ENCODE measurements at regions not wholly inside any gene's neighbourhood (a gene's known extent, or its start where the extent isn't known, plus 50 kb on each side); places are given as distances from the start of the nearest gene placed in this dataset.

GRCh38 chr3:139120086-139121056 is 75.7 kb upstream of the PRR23C start:
- in situ Hi-C loops (cut with HindIII; ENCODE audit: low sequenced_read_pairs): no loop called here
- peak; percentile 18 for DNase-seq (ENCODE audit: low read depth)
- H3K4me3 ChIP-seq (ENCODE audit: low read depth, low read length): no peak overlapping the region
- TF ChIP-seq, protein P1, sequence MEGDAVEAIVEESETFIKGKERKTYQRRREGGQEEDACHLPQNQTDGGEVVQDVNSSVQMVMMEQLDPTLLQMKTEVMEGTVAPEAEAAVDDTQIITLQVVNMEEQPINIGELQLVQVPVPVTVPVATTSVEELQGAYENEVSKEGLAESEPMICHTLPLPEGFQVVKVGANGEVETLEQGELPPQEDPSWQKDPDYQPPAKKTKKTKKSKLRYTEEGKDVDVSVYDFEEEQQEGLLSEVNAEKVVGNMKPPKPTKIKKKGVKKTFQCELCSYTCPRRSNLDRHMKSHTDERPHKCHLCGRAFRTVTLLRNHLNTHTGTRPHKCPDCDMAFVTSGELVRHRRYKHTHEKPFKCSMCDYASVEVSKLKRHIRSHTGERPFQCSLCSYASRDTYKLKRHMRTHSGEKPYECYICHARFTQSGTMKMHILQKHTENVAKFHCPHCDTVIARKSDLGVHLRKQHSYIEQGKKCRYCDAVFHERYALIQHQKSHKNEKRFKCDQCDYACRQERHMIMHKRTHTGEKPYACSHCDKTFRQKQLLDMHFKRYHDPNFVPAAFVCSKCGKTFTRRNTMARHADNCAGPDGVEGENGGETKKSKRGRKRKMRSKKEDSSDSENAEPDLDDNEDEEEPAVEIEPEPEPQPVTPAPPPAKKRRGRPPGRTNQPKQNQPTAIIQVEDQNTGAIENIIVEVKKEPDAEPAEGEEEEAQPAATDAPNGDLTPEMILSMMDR (IDR thresholded peaks at IDR 0.05; ENCODE audit: low read depth, low read length, missing control alignments): no peak

- TF ChIP-seq, protein P1 (IDR thresholded peaks at IDR 0.05; ENCODE audit: low read depth, low read length, missing control alignments): no peak
- in situ Hi-C loops (cut with HindIII; ENCODE audit: low sequenced_read_pairs): no loop called here
- H3K4me3 ChIP-seq (ENCODE audit: low read depth, low read length): no peak overlapping the region
- no peak for DNase-seq (ENCODE audit: low read depth)
Measured at GRCh38 chr3:139121513-139122220, 77.0 kb upstream of the PRR23C start.

DNA sequence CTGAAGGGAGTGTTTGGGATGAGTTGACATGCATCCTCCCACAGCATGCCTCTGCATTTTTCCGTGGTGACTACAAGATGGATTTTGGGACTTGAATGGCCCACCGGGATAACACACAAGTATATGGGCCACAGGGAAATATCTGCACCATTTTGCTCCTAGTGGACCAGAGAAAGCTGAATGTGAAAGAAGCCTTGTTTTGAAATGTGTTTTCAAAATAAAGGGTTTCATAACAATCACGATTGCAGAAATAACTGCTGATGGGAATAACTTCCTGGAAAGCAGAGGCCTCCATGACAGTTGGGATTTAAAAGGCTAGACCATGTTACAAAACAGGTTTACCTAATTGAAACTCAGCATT is 77.5 kb upstream of the PRR23C start:
- TF ChIP-seq, protein P1 (IDR thresholded peaks at IDR 0.05; ENCODE audit: low read depth, low read length, missing control alignments): no peak
- H3K4me3 ChIP-seq (ENCODE audit: low read depth, low read length): no peak overlapping the region
- in situ Hi-C loops (cut with HindIII; ENCODE audit: low sequenced_read_pairs): no loop called here
- no peak for DNase-seq (ENCODE audit: low read depth)

GRCh38 chr3:139122612-139123011 is 77.9 kb upstream of the PRR23C start:
- in situ Hi-C loops (cut with HindIII; ENCODE audit: low sequenced_read_pairs): no loop called here
- DNase-seq (ENCODE audit: low read depth): no peak
- H3K4me3 ChIP-seq (ENCODE audit: low read depth, low read length): no peak overlapping the region
- TF ChIP-seq, protein P1 (IDR thresholded peaks at IDR 0.05; ENCODE audit: low read depth, low read length, missing control alignments): no peak

DNA sequence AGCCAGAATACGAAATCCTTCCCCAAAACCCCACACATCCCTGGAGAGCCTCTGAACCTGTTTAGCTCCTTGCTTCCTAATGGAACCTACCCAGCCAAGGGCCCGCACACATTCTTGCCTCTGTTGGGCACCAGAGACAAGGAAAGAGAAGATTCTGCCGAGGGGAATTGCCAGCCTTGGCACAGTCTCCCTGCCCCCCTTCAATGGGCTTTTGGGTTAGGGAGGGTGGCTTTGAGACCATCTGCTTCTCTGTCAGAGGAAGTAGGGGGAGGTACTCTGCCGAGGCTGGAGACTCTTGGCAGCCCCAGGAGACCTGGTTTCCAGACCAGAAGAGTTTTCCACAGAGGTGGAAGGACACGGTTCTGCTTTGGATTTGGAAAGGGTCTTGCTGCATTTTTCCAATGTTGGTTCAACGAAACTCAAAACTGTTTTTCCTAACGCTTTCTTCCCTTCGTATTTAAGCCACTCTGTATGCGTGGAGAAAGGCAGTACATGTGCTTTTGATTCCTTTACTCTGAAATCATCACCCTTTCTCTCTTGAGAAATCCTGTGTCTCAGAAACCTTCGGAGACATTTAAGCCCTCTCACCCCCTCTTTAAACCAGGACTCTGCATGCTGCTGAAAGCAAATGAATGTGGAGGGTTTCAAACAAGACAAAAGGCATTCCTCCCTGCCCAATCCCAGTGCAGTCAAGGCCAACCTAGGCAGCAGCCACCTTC is 78.8 kb upstream of the PRR23C start:
- TF ChIP-seq, protein P1 (IDR thresholded peaks at IDR 0.05; ENCODE audit: low read depth, low read length, missing control alignments): no peak
- in situ Hi-C loops (cut with HindIII; ENCODE audit: low sequenced_read_pairs): no loop called here
- no peak overlapping the region for H3K4me3 ChIP-seq (ENCODE audit: low read depth, low read length)
- no peak for DNase-seq (ENCODE audit: low read depth)

DNA sequence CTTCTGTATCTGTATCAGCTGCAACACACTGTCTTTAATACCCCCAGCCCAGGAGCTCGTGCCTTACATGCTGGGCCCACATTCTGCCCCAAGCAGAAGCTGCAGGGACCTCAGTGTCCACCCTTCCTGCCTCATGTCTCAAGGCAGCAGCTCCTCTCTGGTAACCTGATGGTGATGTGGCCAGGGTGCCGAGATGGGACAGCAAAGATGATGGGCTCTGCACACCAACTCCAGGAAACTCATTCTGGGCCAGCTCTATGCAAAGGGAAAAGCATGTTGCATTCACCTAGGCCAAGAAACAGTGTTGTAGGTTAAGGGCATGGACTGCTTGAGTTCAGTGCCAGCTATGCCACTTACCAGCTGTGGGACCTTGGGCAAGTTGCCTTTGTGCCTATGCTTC is 79.5 kb upstream of the PRR23C start:
- in situ Hi-C loops (cut with HindIII; ENCODE audit: low sequenced_read_pairs): no loop called here
- H3K4me3 ChIP-seq (ENCODE audit: low read depth, low read length): no peak overlapping the region
- TF ChIP-seq, protein P1 (IDR thresholded peaks at IDR 0.05; ENCODE audit: low read depth, low read length, missing control alignments): no peak
- no peak for DNase-seq (ENCODE audit: low read depth)
